GM13976 (cell line): ENCODE measurements at regions not wholly inside any gene's neighbourhood (a gene's known extent, or its start where the extent isn't known, plus 50 kb on each side); places are given as distances from the start of the nearest gene placed in this dataset.

Experiments used
- DNase-seq: peaks from one replicate; pipeline ENCODE4 v3.0.0; 2012; ENCODE audit warnings: low spot score
- CTCF ChIP-seq: IDR thresholded peaks from 2 replicates; pipeline ENCODE4 v1.5.1; 2012; ENCODE audit warnings: borderline replicate concordance, mild to moderate bottlenecking; ENCODE audit not compliant: insufficient read depth; ENCODE audit errors: extremely low read depth, missing control alignments, control extremely low read depth
- in situ Hi-C: fragments of 300-500 bp; cut with MboI; formaldehyde crosslinking; loops from one replicate; pipeline ENCODE4 v1.12.0; 2022; ENCODE audit warnings: low sequenced_read_pairs, mixed read lengths, inconsistent platforms; ENCODE audit not compliant: unreplicated experiment

- in situ Hi-C loops = no loop called here
- DNase-seq = no peak
These were observed 286.5 kb upstream of the MGAT5 start for GRCh38 chr2:133967326-133967725.

GRCh38 chr2:133968446-133968845, 285.4 kb upstream of the MGAT5 start:
- DNase-seq = no peak
- in situ Hi-C loops = no loop called here
- no peak for TF ChIP-seq CTCF

More at GRCh38 chr2:133967326-133967725, 286.5 kb upstream of the MGAT5 start:
- no peak for TF ChIP-seq CTCF

GRCh38 chr2:133970641-133971040, 283.2 kb upstream of the MGAT5 start:
- in situ Hi-C loops = no loop called here
- no peak for DNase-seq
- TF ChIP-seq CTCF = no peak

- TF ChIP-seq CTCF = no peak
- DNase-seq = no peak
- in situ Hi-C loops = no loop called here
These were observed 281.6 kb upstream of the MGAT5 start for GRCh38 chr2:133972297-133972696.

GRCh38 chr2:133972786-133973185, 281.1 kb upstream of the MGAT5 start:
- TF ChIP-seq CTCF = no peak
- in situ Hi-C loops = no loop called here
- no peak for DNase-seq

GRCh38 chr2:133974353-133974752, 279.5 kb upstream of the MGAT5 start:
- in situ Hi-C loops = no loop called here
- DNase-seq = no peak
- TF ChIP-seq CTCF = no peak

- TF ChIP-seq CTCF = no peak
- in situ Hi-C loops = no loop called here
- DNase-seq = no peak
These were observed 278.7 kb upstream of the MGAT5 start for GRCh38 chr2:133975135-133975534.
